ENCODE measurements at regions not wholly inside any gene's neighbourhood (a gene's known extent, or its start where the extent isn't known, plus 50 kb on each side); places are given as distances from the start of the nearest gene placed in this dataset.
"Not testable (repeated sequence)": the region's sequence is repeated elsewhere in the genome, so short reads cannot be mapped to it uniquely, and the experiment has no call there.

DNA sequence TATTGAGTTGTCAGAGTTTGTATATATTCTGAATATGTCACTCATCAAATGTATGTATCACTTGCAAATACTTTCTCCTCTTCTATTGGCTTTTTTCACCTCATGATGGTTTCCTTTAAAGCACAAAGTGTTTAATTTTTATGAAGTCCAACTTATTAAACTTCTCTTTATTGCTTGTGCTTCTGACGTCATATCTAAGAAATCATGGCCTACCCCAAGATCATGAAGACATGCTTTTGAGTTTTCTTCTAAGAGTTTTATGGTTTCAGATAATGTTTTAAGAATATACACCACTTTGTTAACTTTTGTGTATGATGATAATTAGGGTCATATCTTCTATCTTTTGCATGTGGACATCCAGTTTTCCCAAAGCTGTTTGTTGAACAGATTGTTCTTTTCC, 417.2 kb upstream of the ATP10A start:
- no peak overlapping the region for H3K27ac Mint-ChIP-seq (ENCODE audit: unreplicated experiment)
- no peak for DNase-seq (ENCODE audit: low read depth, low spot score)
- H3K4me1 Mint-ChIP-seq: no peaks in the 10 kb centered on the region
- no peak for TF ChIP-seq CTCF (conservative IDR thresholded peaks at IDR 0.05)
- H3K36me3 Mint-ChIP-seq (ENCODE audit: low read depth): no peaks in the 10 kb centered on the region
- no peak overlapping the region for H3K4me3 Mint-ChIP-seq
- H3K9me3 Mint-ChIP-seq: peaks cover 2% of the 10 kb centered on the region
- no peaks in the 10 kb centered on the region for H3K27me3 Mint-ChIP-seq (ENCODE audit: low read depth)

- Mint-ChIP-seq H3K36me3 (ENCODE audit: low read depth) (no peaks in the 10 kb centered on the region), H3K4me1 (no peaks in the 10 kb centered on the region), H3K9me3 (no peaks in the 10 kb centered on the region), H3K4me3 (no peak overlapping the region), H3K27ac (ENCODE audit: unreplicated experiment) (no peak overlapping the region), H3K27me3 (ENCODE audit: low read depth) (no peaks in the 10 kb centered on the region)
- DNase-seq (ENCODE audit: low read depth, low spot score): no peak
- TF ChIP-seq CTCF (conservative IDR thresholded peaks at IDR 0.05): no peak
These were observed 398.8 kb upstream of the ATP10A start for GRCh38 chr15:26261966-26262365.

DNA sequence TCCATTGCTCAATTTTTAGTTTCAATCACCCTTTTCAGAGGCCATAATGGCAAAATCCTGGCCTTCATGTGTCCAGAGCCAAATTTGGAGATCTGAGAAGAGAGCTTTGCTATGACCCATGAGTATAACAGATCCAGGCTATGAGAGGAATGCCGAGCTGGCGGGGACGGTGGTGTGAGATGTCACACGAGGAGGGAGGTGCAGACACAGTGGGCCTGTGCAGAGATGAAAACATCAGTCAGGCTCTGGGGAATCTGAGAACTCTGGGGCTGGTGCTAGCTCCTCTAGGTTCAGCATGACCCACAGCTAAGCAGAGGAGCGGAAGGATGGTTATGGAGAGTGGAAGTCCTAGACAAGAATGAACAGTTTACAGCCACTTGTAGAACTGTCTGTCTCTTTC, 398.3 kb upstream of the ATP10A start:
- H3K36me3 Mint-ChIP-seq (ENCODE audit: low read depth): no peaks in the 10 kb centered on the region
- no peak overlapping the region for H3K27ac Mint-ChIP-seq (ENCODE audit: unreplicated experiment)
- DNase-seq (ENCODE audit: low read depth, low spot score): no peak
- H3K4me3 Mint-ChIP-seq: no peak overlapping the region
- no peaks in the 10 kb centered on the region for H3K9me3 Mint-ChIP-seq
- no peaks in the 10 kb centered on the region for H3K4me1 Mint-ChIP-seq
- no peaks in the 10 kb centered on the region for H3K27me3 Mint-ChIP-seq (ENCODE audit: low read depth)
- no peak for TF ChIP-seq CTCF (conservative IDR thresholded peaks at IDR 0.05)

GRCh38 chr15:26260517-26261133, 397.5 kb upstream of the ATP10A start:
- Mint-ChIP-seq H3K9me3 (no peaks in the 10 kb centered on the region), H3K4me1 (no peaks in the 10 kb centered on the region), H3K27ac (ENCODE audit: unreplicated experiment) (no peak overlapping the region), H3K4me3 (no peak overlapping the region), H3K36me3 (ENCODE audit: low read depth) (no peaks in the 10 kb centered on the region), H3K27me3 (ENCODE audit: low read depth) (no peaks in the 10 kb centered on the region)
- DNase-seq (ENCODE audit: low read depth, low spot score): peak; percentile 50
- peak; percentile 89 for TF ChIP-seq CTCF (conservative IDR thresholded peaks at IDR 0.05)

- no peak for DNase-seq (ENCODE audit: low read depth, low spot score)
- Mint-ChIP-seq H3K4me3 (no peak overlapping the region), H3K27ac (ENCODE audit: unreplicated experiment) (no peak overlapping the region), H3K27me3 (ENCODE audit: low read depth) (no peaks in the 10 kb centered on the region), H3K36me3 (ENCODE audit: low read depth) (peaks cover 4% of the 10 kb centered on the region), H3K4me1 (no peaks in the 10 kb centered on the region), H3K9me3 (no peaks in the 10 kb centered on the region)
- no peak for TF ChIP-seq CTCF (conservative IDR thresholded peaks at IDR 0.05)
These were observed 396.5 kb upstream of the ATP10A start for GRCh38 chr15:26259581-26259980.

DNA sequence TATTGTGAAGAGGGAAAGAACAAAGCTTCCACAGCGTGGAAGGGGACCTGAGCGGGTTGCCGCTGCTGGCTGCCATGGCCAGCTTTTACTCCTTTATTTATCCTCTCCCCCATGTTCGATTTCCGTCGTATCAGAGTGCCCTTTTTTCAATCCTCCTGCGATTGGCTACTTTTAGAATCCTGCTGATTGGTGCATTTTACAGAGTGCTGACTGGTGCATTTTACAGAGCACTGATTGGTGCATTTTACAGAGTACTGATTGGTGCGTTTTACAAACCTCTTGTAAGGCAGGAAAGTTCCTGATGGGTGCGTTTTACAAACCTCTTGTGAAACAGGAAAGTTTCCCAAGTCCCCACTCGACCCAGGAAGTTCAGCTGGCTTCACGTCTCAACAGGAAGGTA, 381.7 kb upstream of the ATP10A start:
- H3K4me3 Mint-ChIP-seq: not testable (repeated sequence)
- peaks cover 15% of the 10 kb centered on the region for H3K4me1 Mint-ChIP-seq

More for the DNA sequence above, 381.7 kb upstream of the ATP10A start:
- peaks cover 19% of the 10 kb centered on the region for H3K9me3 Mint-ChIP-seq
- not testable (repeated sequence) for H3K36me3 Mint-ChIP-seq (ENCODE audit: low read depth); DNase-seq (ENCODE audit: low read depth, low spot score); H3K27me3 Mint-ChIP-seq (ENCODE audit: low read depth); H3K27ac Mint-ChIP-seq (ENCODE audit: unreplicated experiment)
